SK-N-SH treated with all-trans-retinoic acid at 6 μM for 48 hours (cell line): ENCODE measurements at regions not wholly inside any gene's neighbourhood (a gene's known extent, or its start where the extent isn't known, plus 50 kb on each side); places are given as distances from the start of the nearest gene placed in this dataset.

Experiments
- BACH2 ChIP-seq: fragments of 250-450 bp; sonication (Bioruptor Pico); IDR thresholded peaks from 2 replicates; pipeline ENCODE4 v1.9.0; 2021; ENCODE audit warnings: mild to moderate bottlenecking, borderline replicate concordance
- CSDC2 ChIP-seq: fragments of 250-450 bp; sonication (Bioruptor Pico); IDR thresholded peaks from 2 replicates; pipeline ENCODE4 v1.5.0; 2020; ENCODE audit warnings: mild to moderate bottlenecking, moderate library complexity
- OSR1 ChIP-seq: fragments of 250-450 bp; sonication (Bioruptor Pico); IDR thresholded peaks from 2 replicates; pipeline ENCODE4 v1.8.0; 2022; ENCODE audit warnings: moderate library complexity, mild to moderate bottlenecking, inconsistent platforms
- PPARA ChIP-seq: fragments of 250-450 bp; sonication (Bioruptor Pico); IDR thresholded peaks from 2 replicates; pipeline ENCODE4 v1.5.0; 2020; ENCODE audit warnings: mild to moderate bottlenecking, borderline replicate concordance
- TOX ChIP-seq: fragments of 250-450 bp; sonication (Bioruptor Pico); IDR thresholded peaks from 2 replicates; pipeline ENCODE4 v1.8.0; 2021; ENCODE audit warnings: mild to moderate bottlenecking, moderate library complexity, borderline replicate concordance
- ZC3H10 ChIP-seq: fragments of 250-450 bp; sonication (Bioruptor Pico); IDR thresholded peaks from 2 replicates; pipeline ENCODE4 v1.5.1; 2021; ENCODE audit warnings: mild to moderate bottlenecking, moderate library complexity
- ZFP3 ChIP-seq: fragments of 250-450 bp; sonication (Bioruptor Pico); IDR thresholded peaks from 2 replicates; pipeline ENCODE4 v1.5.0; 2020; ENCODE audit warnings: mild to moderate bottlenecking, moderate library complexity
- ZFP30 ChIP-seq: fragments of 450-650 bp; formaldehyde crosslinking; IDR thresholded peaks from 2 replicates; pipeline ENCODE4 v1.5.0; 2022; ENCODE audit warnings: mild to moderate bottlenecking, moderate library complexity
- ZNF70 ChIP-seq: fragments of 450-650 bp; formaldehyde crosslinking; IDR thresholded peaks from 2 replicates; pipeline ENCODE4 v1.5.0; 2020; ENCODE audit warnings: mild to moderate bottlenecking, moderate library complexity
- TF ChIP-seq, protein P1 (sequence below): fragments of 250-450 bp; sonication (Bioruptor Pico); IDR thresholded peaks from 2 replicates; pipeline ENCODE4 v1.5.0; 2020; ENCODE audit warnings: mild to moderate bottlenecking, moderate library complexity
- TF ChIP-seq, protein P2 (sequence below): fragments of 250-450 bp; sonication (Bioruptor Pico); IDR thresholded peaks from 2 replicates; pipeline ENCODE4 v1.8.0; 2020; ENCODE audit warnings: mild to moderate bottlenecking, moderate library complexity, borderline replicate concordance
- TF ChIP-seq, protein P3 (sequence below): fragments of 250-450 bp; sonication (Bioruptor Pico); IDR thresholded peaks from 2 replicates; pipeline ENCODE4 v1.5.1; 2020; ENCODE audit warnings: low read depth, mild to moderate bottlenecking, moderate library complexity

DNA sequence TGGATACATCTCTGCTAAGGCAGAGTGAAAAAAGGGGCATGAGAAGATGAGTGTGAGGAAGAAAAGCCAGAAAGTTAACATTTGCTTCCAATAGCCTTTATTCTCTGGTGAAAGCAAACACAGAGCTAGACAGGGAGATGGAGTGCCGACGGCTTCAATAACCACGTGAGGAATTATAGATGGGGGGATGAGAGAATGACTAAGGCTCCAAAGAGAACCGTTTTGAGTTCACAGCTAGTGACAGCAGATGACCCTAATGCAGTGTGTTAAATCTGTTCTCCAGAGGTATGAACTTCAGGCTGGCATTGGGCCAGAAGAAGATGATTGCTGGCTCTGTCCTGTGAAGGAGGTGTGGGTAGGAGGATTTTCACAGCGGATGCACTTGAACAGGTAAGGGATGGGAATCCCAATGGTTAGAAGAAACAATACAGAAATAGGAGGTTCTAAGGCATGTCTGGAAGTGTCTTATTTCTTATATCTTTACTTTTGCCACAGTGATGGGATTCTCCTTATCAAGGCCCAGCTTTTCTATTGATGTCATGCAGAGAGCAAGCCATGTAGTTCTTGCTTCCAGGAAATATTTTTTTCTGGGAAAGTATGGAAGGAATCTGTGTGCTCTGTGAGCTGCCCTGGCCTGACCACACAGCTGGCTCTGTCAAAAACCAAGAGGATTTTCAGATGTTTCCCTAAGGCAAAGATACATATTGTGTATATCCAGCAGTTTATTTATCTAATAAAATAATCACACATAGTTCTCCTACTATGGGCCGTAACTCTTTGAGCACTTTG, 573.8 kb downstream of the LTN1 start:
- TF ChIP-seq TOX (CRISPR knock-in tag) = no peak
- TF ChIP-seq CSDC2 (CRISPR knock-in tag) = no peak
- TF ChIP-seq ZC3H10 (CRISPR knock-in tag) = no peak
- TF ChIP-seq ZFP30 (CRISPR knock-in tag) = no peak
- no peak for TF ChIP-seq BACH2
- TF ChIP-seq, protein P1, sequence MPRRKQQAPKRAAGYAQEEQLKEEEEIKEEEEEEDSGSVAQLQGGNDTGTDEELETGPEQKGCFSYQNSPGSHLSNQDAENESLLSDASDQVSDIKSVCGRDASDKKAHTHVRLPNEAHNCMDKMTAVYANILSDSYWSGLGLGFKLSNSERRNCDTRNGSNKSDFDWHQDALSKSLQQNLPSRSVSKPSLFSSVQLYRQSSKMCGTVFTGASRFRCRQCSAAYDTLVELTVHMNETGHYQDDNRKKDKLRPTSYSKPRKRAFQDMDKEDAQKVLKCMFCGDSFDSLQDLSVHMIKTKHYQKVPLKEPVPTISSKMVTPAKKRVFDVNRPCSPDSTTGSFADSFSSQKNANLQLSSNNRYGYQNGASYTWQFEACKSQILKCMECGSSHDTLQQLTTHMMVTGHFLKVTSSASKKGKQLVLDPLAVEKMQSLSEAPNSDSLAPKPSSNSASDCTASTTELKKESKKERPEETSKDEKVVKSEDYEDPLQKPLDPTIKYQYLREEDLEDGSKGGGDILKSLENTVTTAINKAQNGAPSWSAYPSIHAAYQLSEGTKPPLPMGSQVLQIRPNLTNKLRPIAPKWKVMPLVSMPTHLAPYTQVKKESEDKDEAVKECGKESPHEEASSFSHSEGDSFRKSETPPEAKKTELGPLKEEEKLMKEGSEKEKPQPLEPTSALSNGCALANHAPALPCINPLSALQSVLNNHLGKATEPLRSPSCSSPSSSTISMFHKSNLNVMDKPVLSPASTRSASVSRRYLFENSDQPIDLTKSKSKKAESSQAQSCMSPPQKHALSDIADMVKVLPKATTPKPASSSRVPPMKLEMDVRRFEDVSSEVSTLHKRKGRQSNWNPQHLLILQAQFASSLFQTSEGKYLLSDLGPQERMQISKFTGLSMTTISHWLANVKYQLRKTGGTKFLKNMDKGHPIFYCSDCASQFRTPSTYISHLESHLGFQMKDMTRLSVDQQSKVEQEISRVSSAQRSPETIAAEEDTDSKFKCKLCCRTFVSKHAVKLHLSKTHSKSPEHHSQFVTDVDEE (CRISPR knock-in tag) = no peak
- no peak for TF ChIP-seq ZNF70
- no peak for TF ChIP-seq OSR1 (CRISPR knock-in tag)
- no peak for TF ChIP-seq PPARA (CRISPR knock-in tag)
- TF ChIP-seq, protein P2, sequence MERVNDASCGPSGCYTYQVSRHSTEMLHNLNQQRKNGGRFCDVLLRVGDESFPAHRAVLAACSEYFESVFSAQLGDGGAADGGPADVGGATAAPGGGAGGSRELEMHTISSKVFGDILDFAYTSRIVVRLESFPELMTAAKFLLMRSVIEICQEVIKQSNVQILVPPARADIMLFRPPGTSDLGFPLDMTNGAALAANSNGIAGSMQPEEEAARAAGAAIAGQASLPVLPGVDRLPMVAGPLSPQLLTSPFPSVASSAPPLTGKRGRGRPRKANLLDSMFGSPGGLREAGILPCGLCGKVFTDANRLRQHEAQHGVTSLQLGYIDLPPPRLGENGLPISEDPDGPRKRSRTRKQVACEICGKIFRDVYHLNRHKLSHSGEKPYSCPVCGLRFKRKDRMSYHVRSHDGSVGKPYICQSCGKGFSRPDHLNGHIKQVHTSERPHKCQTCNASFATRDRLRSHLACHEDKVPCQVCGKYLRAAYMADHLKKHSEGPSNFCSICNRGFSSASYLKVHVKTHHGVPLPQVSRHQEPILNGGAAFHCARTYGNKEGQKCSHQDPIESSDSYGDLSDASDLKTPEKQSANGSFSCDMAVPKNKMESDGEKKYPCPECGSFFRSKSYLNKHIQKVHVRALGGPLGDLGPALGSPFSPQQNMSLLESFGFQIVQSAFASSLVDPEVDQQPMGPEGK (CRISPR knock-in tag) = no peak
- TF ChIP-seq, protein P3, sequence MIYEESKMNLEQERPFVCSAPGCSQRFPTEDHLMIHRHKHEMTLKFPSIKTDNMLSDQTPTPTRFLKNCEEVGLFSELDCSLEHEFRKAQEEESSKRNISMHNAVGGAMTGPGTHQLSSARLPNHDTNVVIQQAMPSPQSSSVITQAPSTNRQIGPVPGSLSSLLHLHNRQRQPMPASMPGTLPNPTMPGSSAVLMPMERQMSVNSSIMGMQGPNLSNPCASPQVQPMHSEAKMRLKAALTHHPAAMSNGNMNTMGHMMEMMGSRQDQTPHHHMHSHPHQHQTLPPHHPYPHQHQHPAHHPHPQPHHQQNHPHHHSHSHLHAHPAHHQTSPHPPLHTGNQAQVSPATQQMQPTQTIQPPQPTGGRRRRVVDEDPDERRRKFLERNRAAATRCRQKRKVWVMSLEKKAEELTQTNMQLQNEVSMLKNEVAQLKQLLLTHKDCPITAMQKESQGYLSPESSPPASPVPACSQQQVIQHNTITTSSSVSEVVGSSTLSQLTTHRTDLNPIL (CRISPR knock-in tag) = no peak
- TF ChIP-seq ZFP3 = no peak
